Brain pericyte (primary cell): ENCODE measurements at regions not wholly inside any gene's neighbourhood (a gene's known extent, or its start where the extent isn't known, plus 50 kb on each side); places are given as distances from the start of the nearest gene placed in this dataset.
"Not testable (repeated sequence)": the region's sequence is repeated elsewhere in the genome, so short reads cannot be mapped to it uniquely, and the experiment has no call there.

ENCODE experiments used
- DNase-seq: peaks from one replicate; pipeline ENCODE4 v3.0.0-alpha.2; 2012; ENCODE audit warnings: low read depth, low spot score

DNA sequence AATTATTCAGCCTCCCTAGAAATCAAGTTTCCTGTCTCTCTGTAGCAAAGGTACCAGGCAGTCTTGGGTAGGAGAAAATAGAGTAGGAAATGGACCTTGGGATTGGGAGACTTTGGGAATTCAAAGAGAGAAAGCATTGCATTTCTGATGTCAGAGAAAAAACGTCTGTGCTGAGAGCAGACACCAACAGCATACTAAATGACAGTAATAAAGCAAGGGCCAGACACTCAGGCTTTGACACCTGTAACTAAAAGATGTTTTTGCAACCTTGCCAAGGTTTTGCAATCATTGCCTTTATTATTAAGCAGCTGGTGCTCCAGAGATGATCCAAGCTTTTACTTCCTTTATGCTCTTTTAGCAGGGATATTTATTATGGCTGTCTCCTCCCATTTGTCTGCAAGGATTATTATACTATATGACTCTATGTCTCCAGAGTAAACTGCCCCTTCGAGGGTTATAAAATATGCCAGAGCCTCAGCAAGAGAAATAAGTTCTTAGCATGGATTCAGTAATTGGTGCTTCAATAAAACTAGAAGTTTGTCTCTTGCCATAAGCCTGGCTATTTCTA, 85.2 kb upstream of the GRAMD1B start:
- DNase-seq = no peak

DNA sequence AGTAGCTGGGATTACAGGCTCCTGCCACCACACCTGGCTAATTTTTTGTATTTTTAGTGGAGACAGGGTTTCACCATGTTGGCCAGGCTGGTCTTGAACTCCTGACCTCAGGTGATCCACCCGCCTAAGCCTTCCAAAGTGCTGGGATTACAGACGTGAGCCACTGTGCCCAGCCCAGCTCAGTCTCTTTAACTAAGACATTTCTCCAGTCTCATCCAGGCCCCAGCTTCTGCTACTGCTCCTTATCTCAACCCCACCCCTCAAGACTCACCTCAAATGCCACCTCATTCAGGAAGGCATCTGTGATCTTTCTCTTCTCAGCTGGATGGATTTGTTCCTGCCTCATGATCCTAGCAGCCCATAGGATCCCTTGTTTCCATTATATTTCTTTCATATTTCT, 85.9 kb upstream of the GRAMD1B start:
- DNase-seq = not testable (repeated sequence)

DNA sequence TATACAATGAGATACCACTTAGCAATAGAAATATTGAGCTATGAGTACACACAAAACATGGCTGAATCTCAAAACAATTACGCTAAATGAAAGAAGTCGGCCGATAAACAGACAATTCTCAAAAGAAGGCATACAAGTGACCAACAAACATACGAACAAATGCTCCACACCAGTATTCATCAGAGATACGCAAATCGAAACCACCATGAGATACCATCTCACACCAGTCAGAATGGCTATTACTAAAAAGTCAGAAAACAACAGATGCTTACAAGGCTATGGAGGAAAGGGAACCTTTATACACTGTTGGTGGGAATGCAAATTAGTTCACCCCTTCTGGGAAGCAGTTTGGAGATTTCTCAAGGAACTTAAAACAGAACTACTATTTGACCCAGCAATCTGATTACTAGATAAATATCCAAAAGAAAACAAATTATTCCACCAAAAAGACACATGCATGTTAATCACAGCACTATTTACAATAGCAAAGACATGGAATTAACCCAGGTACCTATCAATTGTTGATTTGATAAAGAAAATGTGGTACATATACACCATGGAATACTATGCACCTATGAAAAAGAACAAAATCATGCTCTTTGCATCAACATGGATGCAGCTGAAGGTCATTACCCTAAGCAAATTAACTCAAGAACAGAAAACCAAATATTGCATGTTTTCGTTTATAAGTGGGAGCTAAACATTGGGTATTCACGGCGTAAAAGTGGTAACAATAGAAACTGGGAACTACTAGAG, 90.9 kb upstream of the GRAMD1B start:
- DNase-seq = no peak

DNA sequence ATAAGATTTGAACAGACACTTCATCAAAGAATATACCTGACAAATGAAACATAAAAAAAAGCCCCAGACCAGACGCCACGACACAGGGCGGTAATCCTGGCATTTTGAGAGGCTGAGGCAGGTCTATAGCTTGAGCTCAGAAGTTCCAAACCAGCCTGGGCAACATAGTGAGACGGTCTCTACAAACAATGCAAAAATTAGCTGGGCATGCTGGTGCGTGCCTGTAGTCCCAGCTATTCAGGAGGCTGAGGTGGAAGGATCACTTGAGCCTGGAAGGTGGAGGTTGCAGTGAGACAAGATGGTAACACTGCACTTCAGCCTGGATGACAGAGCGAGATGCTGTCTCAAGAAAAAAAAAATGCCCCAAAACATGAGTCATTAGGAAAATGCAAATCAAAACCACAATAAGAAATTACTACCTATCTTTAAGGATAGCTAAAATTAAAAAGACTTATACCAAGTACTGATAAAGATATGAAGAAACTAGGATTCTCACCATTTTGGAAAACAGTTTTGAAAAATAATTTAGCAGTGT, 91.7 kb upstream of the GRAMD1B start:
- DNase-seq = no peak

GRCh38 chr11:123334925-123335324, 95.1 kb upstream of the GRAMD1B start:
- no peak for DNase-seq

DNA sequence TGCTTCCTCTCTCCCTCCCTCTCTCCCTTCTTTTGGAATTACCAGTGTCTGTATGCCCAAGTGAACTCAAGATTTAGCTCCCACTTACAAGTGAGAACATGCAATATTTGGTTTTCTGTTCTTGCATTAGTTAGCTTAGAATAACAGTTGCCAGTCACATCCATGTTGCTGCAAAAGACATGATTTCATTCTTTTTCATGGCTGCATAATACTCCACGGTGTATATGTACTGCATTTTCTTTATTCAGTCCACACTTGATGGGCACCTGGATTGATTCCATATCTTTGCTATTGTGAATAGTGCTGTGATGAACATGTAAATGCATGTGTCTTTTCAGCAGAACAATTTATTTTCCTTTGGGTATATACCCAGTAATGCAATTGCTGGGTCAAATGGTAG, 97.5 kb upstream of the GRAMD1B start:
- DNase-seq = not testable (repeated sequence)

GRCh38 chr11:123330948-123331347, 99.1 kb upstream of the GRAMD1B start:
- DNase-seq = no peak

DNA sequence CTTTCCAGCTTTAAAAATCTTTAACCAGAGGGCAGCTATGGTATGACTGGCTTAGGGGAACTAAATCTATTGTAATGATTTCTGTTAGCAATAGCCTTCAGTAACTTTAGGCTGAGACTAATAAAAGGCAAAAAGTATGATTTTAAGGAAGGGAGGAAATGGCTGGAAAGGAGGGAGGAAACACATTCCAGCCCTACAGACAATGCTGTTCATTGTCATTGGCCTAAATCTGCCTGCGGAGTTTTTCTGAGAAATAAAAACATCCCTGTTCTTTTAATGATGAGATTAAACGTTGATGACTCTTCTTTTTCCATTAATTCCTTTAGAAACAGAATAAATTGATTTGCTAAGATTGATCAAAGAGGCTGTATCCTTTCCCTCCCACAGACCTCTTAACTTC, 99.6 kb upstream of the GRAMD1B start:
- DNase-seq = no peak

DNA sequence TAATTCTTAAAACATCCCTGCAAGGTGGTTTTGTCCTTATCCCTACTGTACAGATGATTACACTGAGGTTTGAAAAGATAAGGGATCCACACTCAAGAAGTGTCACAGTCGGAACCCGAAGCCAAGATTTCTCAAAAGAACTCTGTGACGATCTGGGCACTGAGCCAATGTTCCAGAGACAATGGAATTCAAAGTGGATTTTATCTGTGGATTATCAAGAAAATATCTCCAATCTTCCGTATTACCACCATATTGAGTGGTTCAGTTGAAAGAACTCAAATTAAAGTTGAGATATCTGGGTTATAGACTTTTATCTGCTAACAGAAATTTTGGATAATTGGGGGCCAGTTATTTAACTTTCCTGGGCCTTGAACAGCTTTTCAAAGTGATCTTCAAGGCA, 100.0 kb upstream of the GRAMD1B start:
- DNase-seq = no peak

GRCh38 chr11:123328281-123328867, 101.7 kb upstream of the GRAMD1B start:
- DNase-seq = no peak

DNA sequence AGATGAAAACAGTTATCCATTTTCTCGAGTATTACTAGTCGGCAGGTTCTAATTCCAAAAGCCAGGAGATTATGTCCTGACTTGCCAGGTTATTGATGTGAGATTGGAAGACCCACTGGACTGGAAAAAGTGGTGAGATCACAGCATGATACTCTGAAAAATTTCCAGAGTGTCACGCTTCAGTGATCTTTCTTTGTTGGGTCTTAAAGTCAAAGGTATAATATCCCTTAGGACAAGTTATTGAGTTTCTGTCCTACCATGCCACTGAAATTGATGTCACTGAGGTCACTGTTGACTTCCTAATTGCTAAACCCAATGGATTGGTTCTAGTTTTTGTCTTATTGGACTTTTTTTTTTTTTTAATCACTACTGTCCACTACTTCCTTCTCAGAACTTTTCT, 104.5 kb upstream of the GRAMD1B start:
- no peak for DNase-seq

- DNase-seq = no peak
Measured at GRCh38 chr11:123323568-123323967, 106.5 kb upstream of the GRAMD1B start.

DNA sequence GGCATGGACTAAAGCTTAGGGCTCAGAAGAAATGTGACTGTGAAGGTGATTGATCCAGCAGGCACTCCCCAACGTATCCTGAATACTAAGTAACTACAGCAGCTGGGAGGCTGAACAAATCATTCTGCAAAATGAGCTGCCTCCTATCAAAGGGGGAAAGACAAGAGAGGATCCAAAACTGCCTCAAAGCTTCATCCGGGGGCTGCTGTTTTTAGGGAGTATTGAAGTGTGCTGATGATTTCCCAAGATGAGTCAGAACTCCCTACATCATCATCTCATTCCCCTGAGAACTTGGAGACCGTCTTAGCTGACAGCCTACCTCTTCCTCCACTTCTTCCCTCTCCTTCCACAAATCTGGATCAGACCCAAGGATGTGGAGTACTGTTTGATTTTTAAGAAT, 108.4 kb upstream of the GRAMD1B start:
- DNase-seq = no peak

- DNase-seq = no peak
Measured at GRCh38 chr11:123318623-123319022, 111.4 kb upstream of the GRAMD1B start.

- not testable (repeated sequence) for DNase-seq
Measured at GRCh38 chr11:123318132-123318531, 111.9 kb upstream of the GRAMD1B start.

GRCh38 chr11:123316003-123316402, 114.1 kb upstream of the GRAMD1B start:
- no peak for DNase-seq

- DNase-seq = no peak
Measured at GRCh38 chr11:123314972-123315371, 115.1 kb upstream of the GRAMD1B start.

DNA sequence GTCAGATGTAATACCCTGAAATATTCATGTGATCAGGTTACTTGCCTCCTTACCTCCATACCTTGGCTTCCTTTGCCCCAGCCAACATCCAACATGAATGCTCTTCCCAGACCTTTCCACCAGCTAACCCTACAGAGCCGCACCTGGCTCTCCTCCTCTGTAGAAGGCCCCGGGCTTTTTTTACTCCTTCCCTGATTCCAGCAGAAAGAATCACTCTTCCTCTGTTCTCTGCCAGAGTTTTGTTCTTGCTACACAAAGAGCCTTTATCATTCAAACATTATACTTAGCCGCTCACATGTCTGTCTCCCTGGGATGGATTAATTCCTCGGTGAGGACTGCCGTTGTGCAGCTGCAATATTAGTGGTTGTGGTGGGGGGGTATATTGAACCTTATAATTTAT, 116.8 kb upstream of the GRAMD1B start:
- DNase-seq = no peak

DNA sequence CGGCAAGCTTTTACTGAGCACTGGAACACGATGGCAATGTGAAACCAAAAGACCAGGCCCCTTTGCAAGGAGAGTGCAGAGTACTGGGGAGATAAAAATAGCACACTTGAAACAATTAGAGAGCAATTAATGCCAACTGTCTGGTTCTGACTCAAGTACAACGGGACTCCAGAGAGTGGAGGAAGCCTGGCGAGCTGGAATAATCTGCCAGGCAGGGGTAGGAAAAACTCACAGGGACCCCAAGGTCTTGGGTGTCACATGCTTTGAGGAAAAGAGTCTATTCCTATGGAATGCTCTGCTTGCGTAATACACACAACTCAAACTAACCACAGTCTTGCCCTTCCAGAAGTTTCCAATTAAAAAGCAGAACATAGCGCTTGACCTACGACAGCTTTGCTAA, 113.0 kb upstream of the CLMP start:
- no peak for DNase-seq

GRCh38 chr11:123307276-123307675, 112.2 kb upstream of the CLMP start:
- no peak for DNase-seq

DNA sequence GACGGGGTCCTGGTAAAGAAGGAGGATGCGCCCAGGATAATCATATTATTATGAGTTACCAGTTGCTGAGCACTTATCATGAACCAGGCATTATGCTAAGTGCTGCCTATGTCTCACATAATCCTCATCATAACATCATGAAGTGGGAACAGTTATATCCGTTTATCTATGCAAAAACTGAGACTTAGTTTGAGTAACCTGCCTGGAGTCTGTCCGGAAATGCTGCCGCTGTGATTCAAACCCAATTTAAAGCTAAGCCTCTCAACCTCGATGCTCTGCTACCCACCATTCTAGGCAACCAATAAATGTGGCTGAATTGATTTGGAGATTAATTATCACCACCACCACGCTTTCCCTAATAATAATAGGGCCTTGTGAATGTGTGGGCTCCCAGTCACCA, 111.5 kb upstream of the CLMP start:
- DNase-seq = no peak

DNA sequence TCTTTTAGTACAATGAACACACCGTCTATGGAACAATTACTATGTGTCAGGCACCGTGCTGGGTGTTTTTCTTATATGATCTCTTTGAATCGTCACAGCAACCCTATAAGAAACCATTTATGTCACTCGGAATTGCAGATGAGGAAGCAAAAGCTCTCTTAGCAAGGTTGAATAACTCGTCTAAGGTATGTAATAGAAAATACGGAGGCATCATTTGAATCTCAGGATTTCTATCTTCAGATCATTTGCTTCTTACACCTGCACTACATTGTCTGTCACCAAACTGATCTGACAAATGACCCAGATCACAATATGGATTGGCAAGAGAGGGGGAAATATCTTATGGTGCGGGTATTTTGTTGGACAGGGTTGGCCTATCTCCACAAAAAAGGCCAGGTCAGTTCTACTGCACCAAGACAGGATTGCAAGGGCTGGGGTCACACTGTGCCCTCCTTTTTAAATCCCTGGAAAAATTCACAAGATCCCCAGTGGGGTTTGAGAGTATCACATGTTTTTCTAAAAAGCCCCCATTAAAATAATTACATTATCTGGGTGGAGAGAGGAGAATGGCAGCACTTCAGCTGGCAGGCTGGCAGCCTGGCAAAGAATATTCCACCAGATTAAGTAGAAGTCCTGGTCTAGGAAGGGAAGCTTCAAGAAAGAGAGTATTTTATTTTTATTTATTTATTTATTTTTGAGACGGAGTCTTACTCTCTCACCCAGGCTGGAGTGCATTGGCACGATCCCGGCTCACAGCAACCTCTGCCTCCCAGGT, 110.7 kb upstream of the CLMP start:
- DNase-seq = no peak
